ACHN (cell line): ENCODE measurements at regions not wholly inside any gene's neighbourhood (a gene's known extent, or its start where the extent isn't known, plus 50 kb on each side); places are given as distances from the start of the nearest gene placed in this dataset.

Source experiments
- DNase-seq: peaks from one replicate; pipeline ENCODE4 v3.0.0-alpha.2; 2015
- in situ Hi-C: cut with HindIII; loops from 2 replicates; pipeline ENCODE4 v1.10.0; 2017; ENCODE audit warnings: low sequenced_read_pairs, low pct_ligation_motif_present, low pct_unique_long_range_greater_than_20kb

DNA sequence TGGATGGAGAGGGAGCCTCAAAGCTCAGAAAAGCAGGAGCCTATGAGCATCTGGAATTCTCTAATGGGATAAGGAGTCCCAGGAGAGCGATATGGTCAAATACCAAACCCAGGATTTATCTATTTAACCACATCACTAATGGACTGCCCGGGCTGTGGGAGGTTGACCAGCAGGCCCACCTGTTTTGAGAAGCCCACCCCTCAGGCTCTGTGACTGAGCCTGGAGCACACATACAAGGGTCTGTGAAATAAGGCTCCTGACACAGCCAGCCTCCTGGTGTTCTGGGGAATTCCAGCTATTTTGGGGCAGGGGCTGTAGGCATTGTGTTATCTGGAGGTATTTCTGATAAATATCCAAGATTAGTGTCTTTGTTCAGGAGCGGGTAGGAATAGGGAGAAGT lies 132.0 kb upstream of the C1orf21 start:
- in situ Hi-C loops = no loop called here
- DNase-seq = no peak

DNA sequence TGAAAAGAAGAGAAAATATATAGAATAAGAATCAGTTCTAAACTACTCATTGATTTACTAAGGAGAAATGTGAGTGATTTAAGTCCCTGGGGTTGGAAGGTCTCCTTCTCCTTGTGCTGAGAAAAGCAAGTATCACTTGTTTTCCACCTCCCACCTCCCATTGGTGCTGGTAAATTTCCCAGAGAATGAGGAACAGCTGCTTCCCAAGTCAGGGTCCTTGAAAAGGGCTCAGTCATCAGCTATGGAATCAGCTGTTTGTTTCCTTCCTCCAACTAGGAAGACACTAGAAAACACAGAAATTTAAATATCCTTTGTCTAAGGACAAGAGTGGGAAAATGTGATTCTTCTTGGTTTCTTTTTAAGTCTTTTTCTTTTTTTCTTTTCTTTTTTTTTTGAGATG lies 131.3 kb upstream of the C1orf21 start:
- no peak for DNase-seq
- in situ Hi-C loops = no loop called here

DNA sequence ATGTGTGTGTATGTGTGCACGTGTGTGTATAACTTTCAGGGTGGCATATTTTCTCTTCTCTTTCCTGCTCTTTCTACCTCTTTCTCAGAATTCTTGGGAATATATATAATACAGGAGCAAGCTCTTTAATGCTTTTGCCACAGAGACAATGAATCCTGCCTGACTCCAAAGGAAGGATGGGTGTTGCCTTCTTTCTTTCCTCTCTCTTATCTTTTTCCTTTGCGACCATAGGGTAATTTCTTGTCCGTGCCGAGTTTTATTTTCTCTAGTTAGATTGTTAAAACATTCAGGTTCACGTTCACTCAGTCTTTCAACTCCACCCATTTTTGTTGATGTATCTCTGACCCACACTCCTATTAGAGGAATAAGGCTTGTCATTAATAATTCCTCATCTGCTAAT lies 129.0 kb upstream of the C1orf21 start:
- in situ Hi-C loops = no loop called here
- DNase-seq = no peak

DNA sequence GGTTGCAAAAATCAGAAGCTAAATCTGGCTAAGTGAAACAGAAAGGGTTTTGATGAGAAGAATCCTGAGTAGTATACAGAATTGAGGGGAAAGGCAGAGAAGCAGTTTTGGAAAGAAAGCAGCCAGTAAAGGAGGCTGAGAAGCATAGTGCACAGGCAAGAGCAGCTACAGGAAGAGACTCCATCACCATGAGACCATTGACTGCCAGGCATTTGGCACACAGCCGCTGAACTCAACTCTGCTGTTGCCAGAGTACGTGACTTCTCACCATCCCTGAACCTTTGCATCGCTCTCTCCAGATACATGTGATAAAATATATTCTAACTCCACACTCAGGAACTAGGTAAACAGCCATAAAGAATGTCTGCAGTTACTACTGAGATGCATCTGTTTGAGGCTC lies 128.3 kb upstream of the C1orf21 start:
- in situ Hi-C loops = no loop called here
- no peak for DNase-seq

DNA sequence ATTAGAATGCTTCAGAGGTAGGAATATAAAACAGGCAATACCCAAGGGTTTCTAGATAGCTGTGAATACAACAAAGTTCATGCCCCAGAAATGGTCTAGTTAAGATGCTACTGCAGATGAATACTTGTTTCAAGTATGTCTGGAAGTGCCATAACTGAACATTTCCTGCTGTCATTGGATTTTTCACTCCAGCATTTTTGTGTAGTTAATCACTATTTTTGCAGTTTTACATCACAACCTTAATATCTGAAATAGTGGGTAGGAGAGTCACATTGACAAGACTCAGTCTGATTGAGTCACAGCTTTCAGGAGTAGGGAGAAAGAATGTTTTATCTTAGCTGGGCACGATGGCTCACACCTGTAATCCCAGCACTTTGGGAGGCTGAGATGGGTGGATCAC lies 126.4 kb upstream of the C1orf21 start:
- peak; percentile 4 for DNase-seq
- in situ Hi-C loops = no loop called here

DNA sequence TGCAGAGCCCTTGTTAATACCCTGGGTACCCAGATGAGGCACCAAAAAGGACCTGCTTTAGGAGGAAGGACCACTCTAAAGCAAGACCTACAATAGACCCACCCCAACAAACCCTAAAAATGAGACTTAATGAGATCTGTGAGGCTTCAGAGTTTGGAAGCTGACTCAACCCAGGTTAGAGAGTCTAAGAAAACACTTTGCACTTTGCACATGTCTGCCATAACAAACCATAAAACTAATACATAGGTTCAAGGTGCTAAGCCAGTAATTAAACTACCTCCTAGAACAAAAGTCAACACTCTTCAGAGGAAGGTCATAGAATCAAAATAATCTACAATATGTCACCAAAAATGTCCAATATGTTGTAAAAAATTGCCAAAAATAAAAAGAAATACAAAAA lies 124.7 kb upstream of the C1orf21 start:
- in situ Hi-C loops = no loop called here
- DNase-seq = no peak

DNA sequence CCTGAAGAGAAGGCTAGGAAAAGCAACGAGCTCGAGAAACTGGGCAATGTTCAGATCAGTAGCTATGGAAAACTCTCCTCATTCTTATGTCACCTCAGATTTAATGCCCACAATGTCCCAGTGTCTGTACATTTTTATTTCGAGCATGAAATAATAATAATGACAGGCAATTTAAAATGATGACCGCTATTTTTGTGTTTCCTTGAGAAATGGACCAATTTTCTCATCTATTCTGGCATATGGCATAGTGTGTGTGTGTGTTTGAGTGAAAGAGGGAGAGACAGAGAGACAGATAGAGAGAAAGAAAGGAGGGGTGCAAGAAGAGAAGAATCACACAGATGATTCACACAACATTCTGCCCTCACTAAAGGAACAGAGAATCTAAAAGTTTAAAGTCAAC lies 119.1 kb upstream of the C1orf21 start:
- in situ Hi-C loops = no loop called here

DNA sequence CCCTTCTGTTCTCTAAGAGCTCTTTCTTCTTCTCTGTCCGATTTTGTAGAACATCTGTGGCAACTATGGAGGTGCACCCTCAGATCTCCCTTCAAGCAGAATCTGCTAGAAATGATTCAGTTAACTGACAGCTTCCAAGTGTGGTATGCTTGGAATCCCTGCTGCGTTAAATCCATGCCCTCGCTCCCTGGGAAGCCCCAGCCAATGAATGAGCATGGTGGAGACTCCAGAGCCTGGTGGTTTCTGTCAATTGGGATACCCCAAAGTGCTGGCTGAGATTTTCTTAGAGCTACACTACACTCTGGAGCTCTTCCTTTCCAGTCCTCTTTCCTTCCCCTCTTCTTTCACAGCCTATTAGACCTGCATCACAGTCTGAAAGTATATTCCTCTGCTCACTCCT lies 116.3 kb upstream of the C1orf21 start:
- DNase-seq = no peak
- in situ Hi-C loops = no loop called here

More for the DNA sequence above, 119.1 kb upstream of the C1orf21 start:
- no peak for DNase-seq

DNA sequence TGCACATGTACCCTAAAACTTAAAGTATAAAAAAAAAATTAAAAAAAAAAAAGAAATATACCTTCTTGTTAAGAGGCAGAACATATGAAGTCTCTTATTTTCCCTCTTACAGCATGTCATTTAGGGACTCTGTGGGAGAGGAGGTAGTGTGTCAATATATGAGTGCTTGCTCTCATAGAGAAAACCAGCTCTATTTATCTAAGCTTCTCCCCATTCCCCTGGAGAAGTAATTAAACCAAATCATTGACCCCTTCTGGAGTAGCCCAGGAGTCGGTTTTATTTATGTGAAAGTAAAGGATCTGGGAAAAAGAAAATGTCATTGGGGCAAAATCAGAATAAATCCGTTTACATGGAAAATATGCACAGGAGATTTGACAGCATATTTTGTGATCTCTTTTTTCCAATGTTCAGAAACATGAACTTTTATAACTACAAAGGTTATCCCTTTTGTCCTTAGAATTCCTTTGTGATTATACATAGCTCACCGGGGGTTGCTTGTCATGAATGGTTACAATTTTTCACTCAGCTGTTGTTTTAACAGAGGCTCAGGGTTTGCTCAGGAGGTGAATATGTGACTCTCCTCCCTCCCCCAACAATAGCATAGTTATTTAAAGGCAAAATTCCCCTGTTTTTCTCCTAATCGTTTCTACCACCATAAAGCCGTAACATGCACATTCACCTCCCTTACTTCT lies 114.5 kb upstream of the C1orf21 start:
- DNase-seq = no peak
- in situ Hi-C loops = no loop called here

DNA sequence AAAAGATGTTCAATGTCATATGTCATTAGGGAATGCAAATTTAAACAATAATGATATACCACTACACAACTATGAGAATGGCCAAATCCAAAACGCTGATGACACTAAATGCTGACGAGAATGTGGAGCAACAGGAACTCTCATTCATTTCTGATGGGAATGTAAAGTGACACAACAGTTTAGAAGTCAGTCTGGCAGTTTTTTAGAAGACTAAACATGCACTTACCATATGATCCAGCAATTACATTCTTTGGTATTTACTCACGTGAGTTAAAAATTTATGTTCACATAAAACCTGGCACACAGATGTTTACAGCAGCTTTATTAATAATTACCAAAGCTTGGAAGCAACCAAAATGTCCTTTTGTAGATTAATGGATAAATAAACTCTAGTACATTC lies 110.4 kb upstream of the C1orf21 start:
- no peak for DNase-seq
- in situ Hi-C loops = no loop called here

DNA sequence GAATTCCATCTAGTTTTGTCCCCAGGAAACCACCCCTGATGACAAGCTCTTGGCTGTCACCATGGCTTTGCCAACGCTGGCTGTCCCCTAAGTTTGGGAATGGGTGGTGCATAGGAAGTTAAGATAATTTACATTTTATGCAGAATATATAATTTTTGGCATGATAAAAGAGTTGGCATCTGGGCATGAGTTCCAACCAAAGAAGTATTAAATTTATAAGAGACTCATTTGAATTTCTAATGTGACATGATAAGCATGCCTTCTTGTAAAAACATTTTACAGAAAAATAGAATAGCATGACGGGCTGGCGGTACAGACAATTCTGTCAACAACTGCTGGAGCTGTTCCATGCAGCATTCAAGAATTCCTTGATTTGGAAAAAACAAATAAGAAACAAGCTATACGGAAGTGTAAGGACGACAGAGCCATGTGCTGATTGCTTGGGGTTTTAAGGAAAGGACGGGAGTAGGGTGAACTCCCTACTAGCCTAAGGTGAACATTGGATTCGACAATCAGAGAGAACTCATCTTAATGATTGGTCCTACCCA lies 106.8 kb upstream of the C1orf21 start:
- in situ Hi-C loops = no loop called here

DNA sequence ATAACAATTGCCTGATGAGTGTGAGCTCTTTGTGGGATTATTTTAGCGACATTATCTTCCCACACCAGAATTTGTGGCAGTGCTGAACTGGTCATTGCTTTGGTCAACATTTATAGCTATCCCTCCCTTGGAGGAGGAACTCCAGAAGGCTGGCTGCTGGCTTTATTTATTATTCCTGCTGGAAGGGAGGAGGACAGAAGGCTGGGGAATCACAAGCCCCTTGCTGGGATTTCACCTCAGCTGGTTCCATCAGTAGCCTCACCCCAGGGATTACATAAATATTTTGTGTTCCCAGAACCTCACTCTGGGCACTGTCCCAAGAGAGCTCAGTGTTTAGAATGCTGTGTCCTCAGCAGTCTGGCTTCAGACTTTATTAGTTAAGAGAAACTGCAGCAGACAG lies 102.8 kb upstream of the C1orf21 start:
- no peak for DNase-seq
- in situ Hi-C loops = no loop called here

More for the DNA sequence above, 106.8 kb upstream of the C1orf21 start:
- DNase-seq = no peak

DNA sequence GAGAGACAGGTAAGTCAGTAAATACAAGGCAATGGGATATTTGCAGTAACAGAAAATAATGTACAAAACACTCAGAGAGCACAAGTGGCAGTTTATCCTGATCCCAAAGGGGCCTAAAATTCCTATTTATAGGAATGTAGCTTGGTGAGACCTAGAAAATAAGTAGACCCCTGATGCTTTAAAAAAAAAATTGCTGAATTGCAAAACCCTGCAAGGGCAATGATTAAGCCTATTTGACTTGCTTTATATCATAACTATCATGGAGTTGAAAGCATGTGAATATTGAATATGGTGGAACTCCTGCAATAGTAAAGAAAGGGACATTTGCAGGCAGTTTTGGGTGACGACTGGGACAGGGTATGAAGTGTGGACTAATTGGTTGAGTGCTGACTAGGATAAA lies 101.9 kb upstream of the C1orf21 start:
- in situ Hi-C loops = no loop called here
- no peak for DNase-seq

DNA sequence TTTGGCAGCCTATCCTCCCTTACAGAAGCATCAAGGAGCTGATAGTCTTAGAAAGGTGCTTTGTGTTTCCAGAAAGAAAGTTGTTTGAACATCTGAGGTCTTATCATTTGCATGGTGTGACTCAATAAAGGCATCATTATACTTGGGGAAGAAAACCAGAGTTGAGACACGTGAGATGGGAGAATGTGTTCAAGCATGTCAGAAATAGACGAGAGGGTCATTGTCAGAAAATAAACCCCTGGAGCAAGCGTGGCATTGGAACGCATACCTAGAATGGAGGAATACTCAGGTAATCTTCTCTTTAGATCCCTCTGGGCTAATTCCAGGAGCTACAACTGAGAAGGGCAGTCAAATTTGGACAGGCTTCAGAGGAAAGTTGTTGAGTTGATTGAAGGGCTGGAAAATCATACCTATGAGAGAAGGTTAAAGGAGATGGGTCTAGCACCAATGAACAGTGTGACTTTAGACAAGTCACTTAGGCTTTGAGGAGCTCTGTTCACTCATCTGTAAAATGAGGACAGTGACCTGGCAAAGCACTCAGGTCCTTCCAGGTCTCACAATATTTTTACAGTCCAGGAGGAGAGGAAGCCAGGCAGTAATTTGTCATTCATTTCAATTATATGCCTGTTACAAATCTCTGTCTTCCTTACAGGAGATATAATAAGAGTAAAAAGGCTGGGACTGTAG lies 101.3 kb upstream of the C1orf21 start:
- DNase-seq = no peak
- in situ Hi-C loops = no loop called here

DNA sequence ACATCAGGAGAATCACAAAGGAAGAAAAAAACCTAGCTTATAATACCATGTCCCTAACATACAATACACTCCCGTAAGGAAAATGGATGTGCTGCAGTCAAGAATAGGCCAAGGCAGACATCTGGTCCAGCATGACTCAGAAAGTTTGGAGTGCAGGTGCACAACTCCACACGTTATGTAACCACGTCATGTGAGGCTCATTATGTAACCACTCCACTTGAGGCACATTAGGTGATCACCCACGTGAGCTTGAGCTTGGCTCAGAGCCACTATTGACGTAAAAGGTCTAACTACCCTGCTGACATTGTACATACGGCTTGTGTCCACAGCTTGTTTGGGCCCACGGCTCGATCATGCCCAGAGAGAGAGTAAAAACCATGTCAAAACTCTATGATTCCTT lies 99.8 kb upstream of the C1orf21 start:
- DNase-seq = no peak
- in situ Hi-C loops = no loop called here

DNA sequence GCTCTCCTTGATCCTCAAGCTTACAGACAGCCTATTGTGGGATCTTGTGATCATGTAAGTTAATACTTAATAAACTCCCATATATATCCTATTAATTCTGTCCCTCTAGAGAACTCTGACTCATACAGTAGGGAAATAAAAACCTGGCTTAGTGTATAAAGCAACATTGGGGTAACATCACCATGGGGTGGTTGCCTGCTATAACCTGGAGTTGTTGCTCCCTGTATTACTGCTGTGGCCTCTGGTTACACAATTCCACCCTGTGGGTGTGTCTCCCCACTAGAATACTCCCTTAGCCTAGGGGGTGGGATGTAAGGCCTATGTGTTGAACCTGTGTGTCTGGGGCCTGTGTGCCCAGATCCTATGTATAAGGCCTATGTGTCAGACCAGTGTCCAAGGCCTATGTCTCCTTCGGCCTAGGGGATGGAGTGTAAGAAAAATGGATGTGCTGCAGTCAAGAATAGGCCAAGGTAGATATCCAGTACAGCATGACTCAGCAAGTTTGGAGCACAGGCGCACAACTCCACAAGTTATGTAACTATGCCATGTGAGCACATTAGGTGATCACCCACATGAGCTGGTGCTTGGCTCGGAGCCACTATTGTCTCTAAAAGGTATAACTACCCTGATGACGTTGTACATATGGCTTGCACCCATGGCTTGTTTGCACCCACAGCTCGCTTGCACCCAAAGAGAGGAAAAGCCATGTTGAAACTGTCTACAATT lies 96.8 kb upstream of the C1orf21 start:
- in situ Hi-C loops = no loop called here
- no peak for DNase-seq

DNA sequence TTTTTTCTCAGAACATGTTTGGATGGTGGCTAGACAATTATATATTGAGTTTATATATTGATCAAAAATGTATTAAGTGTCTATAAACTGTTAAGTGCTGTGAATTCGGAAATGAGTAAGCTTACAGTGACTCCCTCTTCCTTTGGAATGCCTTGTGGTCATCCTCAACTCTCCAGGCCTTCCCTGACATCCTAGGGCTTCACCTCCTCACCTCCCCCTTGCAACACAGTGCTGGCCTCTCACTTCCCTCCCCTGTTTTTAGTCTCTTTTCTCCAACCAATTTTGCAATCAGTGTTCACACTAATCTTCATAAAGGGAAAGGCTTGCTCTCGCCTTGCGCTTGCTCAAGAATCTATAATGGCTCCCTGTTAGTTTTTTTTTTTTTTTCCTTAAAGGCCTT lies 95.1 kb upstream of the C1orf21 start:
- no peak for DNase-seq
- in situ Hi-C loops = no loop called here

DNA sequence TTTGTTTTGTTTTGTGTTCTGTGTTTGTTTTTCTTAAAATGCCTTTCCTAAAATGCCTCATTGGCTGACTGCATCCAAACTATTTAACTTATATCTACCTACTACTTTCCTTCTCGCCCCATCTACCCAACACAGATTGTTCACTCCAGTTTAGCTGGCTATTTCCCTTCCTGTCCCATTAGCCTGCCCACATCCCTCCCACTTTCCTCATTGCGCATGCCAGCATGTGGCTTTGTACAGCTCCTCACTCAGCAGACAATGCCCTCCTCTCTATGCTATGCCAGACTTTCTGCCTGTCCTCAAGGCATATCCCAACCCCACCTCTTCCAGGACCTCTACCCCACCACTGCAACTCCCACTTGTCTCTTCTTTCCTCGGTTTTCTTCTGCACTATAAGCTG lies 94.7 kb upstream of the C1orf21 start:
- in situ Hi-C loops = no loop called here

DNA sequence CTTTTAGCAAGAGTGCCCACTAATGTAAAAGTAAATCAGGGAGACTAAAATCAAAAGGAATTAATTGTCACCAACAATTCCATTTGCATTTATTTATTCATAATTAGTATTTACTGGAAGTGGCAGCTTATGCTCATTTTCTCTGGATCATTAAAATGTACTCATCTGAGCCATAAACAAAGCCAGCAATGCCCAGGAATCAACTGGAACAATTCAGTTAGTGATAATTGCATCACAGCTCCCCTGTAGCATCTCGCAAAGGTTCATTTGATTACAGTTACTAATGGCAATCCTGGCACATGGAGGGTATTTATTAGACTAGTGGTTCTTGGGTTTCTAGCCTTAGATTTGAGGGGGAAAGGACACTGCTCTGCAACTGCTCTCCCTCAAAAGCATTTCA lies 92.7 kb upstream of the C1orf21 start:
- DNase-seq = no peak
- in situ Hi-C loops = no loop called here

More for the DNA sequence above, 94.7 kb upstream of the C1orf21 start:
- no peak for DNase-seq
